GM12878 (cell line): ENCODE measurements at regions not wholly inside any gene's neighbourhood (a gene's known extent, or its start where the extent isn't known, plus 50 kb on each side); places are given as distances from the start of the nearest gene placed in this dataset.

Source experiments
- CHD1 ChIP-seq: IDR thresholded peaks from 2 replicates; pipeline ENCODE4 v1.6.1; 2012; ENCODE audit warnings: low read depth, low read length, improper control_type of control experiment
- CTCF ChIP-seq, 3 experiments: IDR thresholded peaks in 2 of 3; conservative IDR thresholded peaks in 1 of 3; 2 replicates each; pipeline ENCODE4 v1.5.1; 2011; ENCODE audit warnings: low read depth in 3 of 3, low read length in 3 of 3, mild to moderate bottlenecking in 3 of 3, control low read depth in 2 of 3, moderate library complexity in 2 of 3, inconsistent platforms in 1 of 3, mixed read lengths in 1 of 3; ENCODE audit not compliant: control insufficient read depth in 2 of 3, insufficient read depth in 1 of 3; ENCODE audit errors: extremely low read depth in 1 of 3
- HDAC6 ChIP-seq: fragments of 200-600 bp; sonication (generic); IDR thresholded peaks from one replicate; pipeline ENCODE4 v1.8.0; 2017; ENCODE audit warnings: antibody characterized with exemption; ENCODE audit not compliant: unreplicated experiment
- NR2F1 ChIP-seq: fragments of 450-650 bp; conservative IDR thresholded peaks from 2 replicates; pipeline ENCODE4 v1.6.1; 2017; ENCODE audit warnings: mild to moderate bottlenecking
- NRF1 ChIP-seq: conservative IDR thresholded peaks from 2 replicates; pipeline ENCODE4 v1.6.1; 2011; ENCODE audit warnings: mild to moderate bottlenecking, low read depth, low read length, improper control_type of control experiment
- SIN3A ChIP-seq: IDR thresholded peaks from 2 replicates; pipeline ENCODE4 v1.6.1; 2012; ENCODE audit warnings: low read depth, low read length, improper control_type of control experiment
- WRNIP1 ChIP-seq: IDR thresholded peaks from 2 replicates; pipeline ENCODE4 v1.6.1; 2011; ENCODE audit warnings: low read depth, low read length, improper control_type of control experiment, borderline replicate concordance
- YY1 ChIP-seq: IDR thresholded peaks from 2 replicates; pipeline ENCODE4 v1.6.1; 2011; ENCODE audit warnings: low read depth, mild to moderate bottlenecking, low read length
- ZSCAN29 ChIP-seq: fragments of 450-650 bp; IDR thresholded peaks from 2 replicates; pipeline ENCODE4 v1.6.1; 2017; ENCODE audit warnings: mild to moderate bottlenecking, moderate library complexity

DNA sequence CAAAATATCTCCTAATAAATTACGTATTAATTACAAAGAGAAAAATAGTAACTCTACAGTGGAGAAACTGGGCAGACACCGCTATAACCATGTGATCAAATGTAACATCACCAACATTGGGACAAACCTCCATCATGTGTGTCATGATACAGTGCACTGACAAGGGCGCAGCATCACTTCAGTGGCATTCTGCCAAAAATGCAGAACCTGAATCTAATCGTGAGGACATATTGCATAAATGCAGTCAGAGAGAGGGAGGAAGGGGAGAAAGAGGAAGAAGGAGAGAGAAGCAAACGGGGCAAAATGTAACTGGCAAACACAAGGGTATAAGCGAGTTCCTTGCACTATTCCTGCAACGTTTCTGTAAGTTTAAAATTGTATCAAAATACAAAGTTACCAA is 74.2 kb upstream of the MARCHF10 start:
- no peak for TF ChIP-seq CTCF (IDR thresholded peaks at IDR 0.05 in 2 of 3, conservative IDR thresholded peaks at IDR 0.05 in 1 of 3; ENCODE audit: control insufficient read depth in 2 of 3, extremely low read depth in 1 of 3, insufficient read depth in 1 of 3, low read depth in 3 of 3, low read length in 3 of 3)
- TF ChIP-seq HDAC6: no peak
- TF ChIP-seq CHD1: no peak
- no peak for TF ChIP-seq NR2F1
- no peak for TF ChIP-seq YY1
- no peak for TF ChIP-seq ZSCAN29
- no peak for TF ChIP-seq SIN3A
- no peak for TF ChIP-seq NRF1
- no peak for TF ChIP-seq WRNIP1
